Activated naive CD8-positive, alpha-beta T cell treated with anti-CD3 and anti-CD28 coated beads, Interleukin-2, amount 10 ng/mL, durations not matched to agents 7 days and 5 days (primary cell): ENCODE measurements at regions not wholly inside any gene's neighbourhood (a gene's known extent, or its start where the extent isn't known, plus 50 kb on each side); places are given as distances from the start of the nearest gene placed in this dataset.
"Not testable (repeated sequence)": the region's sequence is repeated elsewhere in the genome, so short reads cannot be mapped to it uniquely, and the experiment has no call there.

Experiments used
- ATAC-seq: fragments of 150-1000 bp; cut with Tn5 transposase; one replicate; pipeline ENCODE4 v1.10.0; 2021; ENCODE audit warnings: low read depth, moderate library complexity
- POLR2A ChIA-PET: fragments of 350-600 bp; sonication (Branson Sonifier 250); formaldehyde crosslinking; loops from one replicate; lab custom pipeline; 2021; ENCODE audit warnings: antibody characterized with exemption; lab: Charles Lee
- DNase-seq: peaks from one replicate; pipeline ENCODE4 v3.0.0; 2021
- H3K27ac Mint-ChIP-seq: one replicate; pipeline ENCODE4 v1.8.0; 2022; ENCODE audit warnings: mild to moderate bottlenecking, mixed read lengths
- H3K27me3 Mint-ChIP-seq: one replicate; pipeline ENCODE4 v1.8.0; 2022; ENCODE audit warnings: mild to moderate bottlenecking, moderate library complexity, mixed read lengths
- H3K36me3 Mint-ChIP-seq: one replicate; pipeline ENCODE4 v1.8.0; 2021; ENCODE audit warnings: mild to moderate bottlenecking, mixed read lengths
- H3K4me1 Mint-ChIP-seq: one replicate; pipeline ENCODE4 v1.8.0; 2021; ENCODE audit warnings: mixed read lengths
- H3K4me3 Mint-ChIP-seq: one replicate; pipeline ENCODE4 v1.8.0; 2022; ENCODE audit warnings: mild to moderate bottlenecking, moderate library complexity, mixed read lengths
- H3K9me3 Mint-ChIP-seq: one replicate; pipeline ENCODE4 v1.8.0; 2021; ENCODE audit warnings: mixed read lengths

GRCh38 chr4:154033921-154034320 lies 245.0 kb upstream of the SFRP2 start:
- H3K27ac Mint-ChIP-seq = no peak overlapping the region
- no peaks in the 10 kb centered on the region for H3K36me3 Mint-ChIP-seq
- no peaks in the 10 kb centered on the region for H3K4me1 Mint-ChIP-seq
- POLR2A ChIA-PET = no interaction called here
- no peak for ATAC-seq
- H3K9me3 Mint-ChIP-seq = no peaks in the 10 kb centered on the region
- DNase-seq = no peak
- H3K27me3 Mint-ChIP-seq = peaks cover 8% of the 10 kb centered on the region
- no peak overlapping the region for H3K4me3 Mint-ChIP-seq

GRCh38 chr4:154032914-154033313 lies 244.0 kb upstream of the SFRP2 start:
- POLR2A ChIA-PET = no interaction called here
- Mint-ChIP-seq H3K36me3 (no peaks in the 10 kb centered on the region), H3K27ac (no peak overlapping the region), H3K9me3 (no peaks in the 10 kb centered on the region), H3K4me3 (no peak overlapping the region), H3K27me3 (peaks cover 8% of the 10 kb centered on the region), H3K4me1 (no peaks in the 10 kb centered on the region)
- DNase-seq (no peak), ATAC-seq (no peak)

- H3K27ac Mint-ChIP-seq = no peak overlapping the region
- POLR2A ChIA-PET = no interaction called here
- H3K36me3 Mint-ChIP-seq = no peaks in the 10 kb centered on the region
- no peaks in the 10 kb centered on the region for H3K4me1 Mint-ChIP-seq
- no peak overlapping the region for H3K4me3 Mint-ChIP-seq
- no peaks in the 10 kb centered on the region for H3K9me3 Mint-ChIP-seq
- H3K27me3 Mint-ChIP-seq = peaks cover 19% of the 10 kb centered on the region
- DNase-seq (no peak), ATAC-seq (no peak)
Measured at GRCh38 chr4:154030746-154031145, 241.9 kb upstream of the SFRP2 start.

- H3K27ac Mint-ChIP-seq = no peak overlapping the region
- no peaks in the 10 kb centered on the region for H3K9me3 Mint-ChIP-seq
- no peak for ATAC-seq
- H3K36me3 Mint-ChIP-seq = no peaks in the 10 kb centered on the region
- no peak for DNase-seq
- H3K4me3 Mint-ChIP-seq = no peak overlapping the region
- POLR2A ChIA-PET = no interaction called here
- H3K4me1 Mint-ChIP-seq = no peaks in the 10 kb centered on the region
- H3K27me3 Mint-ChIP-seq = peaks cover 19% of the 10 kb centered on the region
Measured at GRCh38 chr4:154030152-154030551, 241.3 kb upstream of the SFRP2 start.

DNA sequence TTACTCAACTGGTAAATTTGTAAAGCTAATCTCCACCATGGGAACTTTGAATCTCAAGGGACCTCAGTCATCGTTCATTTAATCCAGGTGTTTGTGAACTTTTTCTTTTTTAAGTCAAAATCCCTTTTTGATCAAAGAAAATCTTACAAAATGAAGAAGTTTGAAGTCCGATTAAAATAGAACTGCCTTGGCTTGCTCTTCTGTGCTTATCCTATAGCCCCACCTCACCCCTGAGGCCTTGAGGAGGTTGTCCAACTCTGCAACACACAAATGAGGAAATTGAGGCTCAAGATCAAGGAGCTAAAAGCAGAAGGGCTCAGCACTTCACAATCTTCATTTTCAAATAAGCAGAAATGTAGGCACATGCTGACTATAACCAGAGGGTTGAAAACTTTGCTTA lies 240.3 kb upstream of the SFRP2 start:
- Mint-ChIP-seq H3K4me3 (no peak overlapping the region), H3K27me3 (peaks cover 19% of the 10 kb centered on the region), H3K9me3 (no peaks in the 10 kb centered on the region), H3K4me1 (no peaks in the 10 kb centered on the region), H3K36me3 (no peaks in the 10 kb centered on the region), H3K27ac (no peak overlapping the region)
- ATAC-seq (no peak), DNase-seq (no peak)
- POLR2A ChIA-PET = no interaction called here

GRCh38 chr4:154025110-154025509 lies 236.2 kb upstream of the SFRP2 start:
- POLR2A ChIA-PET = no interaction called here
- Mint-ChIP-seq H3K4me3 (no peak overlapping the region), H3K36me3 (no peaks in the 10 kb centered on the region), H3K9me3 (no peaks in the 10 kb centered on the region), H3K27ac (no peak overlapping the region), H3K27me3 (peaks cover 19% of the 10 kb centered on the region), H3K4me1 (no peaks in the 10 kb centered on the region)
- DNase-seq (no peak), ATAC-seq (no peak)

- no peak for DNase-seq
- Mint-ChIP-seq H3K4me1 (no peaks in the 10 kb centered on the region), H3K4me3 (no peak overlapping the region), H3K9me3 (no peaks in the 10 kb centered on the region), H3K27me3 (peaks cover 19% of the 10 kb centered on the region), H3K36me3 (no peaks in the 10 kb centered on the region), H3K27ac (no peak overlapping the region)
- POLR2A ChIA-PET = no interaction called here
- no peak for ATAC-seq
Measured at GRCh38 chr4:154024097-154024694, 235.3 kb upstream of the SFRP2 start.

DNA sequence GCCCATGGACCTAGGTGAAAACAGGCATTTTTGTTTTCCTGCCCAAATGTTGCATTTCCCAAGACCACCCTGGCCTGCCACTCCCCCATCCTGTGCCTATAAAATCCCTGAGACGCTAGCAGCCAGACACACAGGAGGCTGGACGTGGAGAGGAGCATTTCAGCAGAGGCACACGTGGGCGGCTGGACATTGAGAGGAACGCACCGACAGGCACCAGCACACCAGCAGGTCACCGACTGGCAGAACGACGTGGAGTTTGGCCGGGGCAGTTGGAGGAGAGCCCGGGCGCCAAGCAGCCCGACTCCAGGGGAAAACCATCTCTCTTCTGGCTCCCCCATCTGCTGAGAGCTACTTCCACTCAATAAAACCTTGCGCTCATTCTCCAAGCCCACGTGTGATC lies 234.8 kb upstream of the SFRP2 start:
- ATAC-seq, H3K27ac Mint-ChIP-seq: not testable (repeated sequence)
- H3K27me3 Mint-ChIP-seq = peaks cover 19% of the 10 kb centered on the region

GRCh38 chr4:154019811-154020210 lies 230.9 kb upstream of the SFRP2 start:
- no peaks in the 10 kb centered on the region for H3K4me1 Mint-ChIP-seq
- DNase-seq (no peak), ATAC-seq (no peak)
- H3K27ac Mint-ChIP-seq = no peak overlapping the region
- H3K36me3 Mint-ChIP-seq = no peaks in the 10 kb centered on the region
- POLR2A ChIA-PET = no interaction called here
- no peak overlapping the region for H3K4me3 Mint-ChIP-seq
- H3K27me3 Mint-ChIP-seq = peaks cover 12% of the 10 kb centered on the region
- H3K9me3 Mint-ChIP-seq = no peaks in the 10 kb centered on the region

More for the DNA sequence above, 234.8 kb upstream of the SFRP2 start:
- H3K36me3 Mint-ChIP-seq, POLR2A ChIA-PET, DNase-seq, H3K4me1 Mint-ChIP-seq, H3K4me3 Mint-ChIP-seq, H3K9me3 Mint-ChIP-seq: not testable (repeated sequence)

DNA sequence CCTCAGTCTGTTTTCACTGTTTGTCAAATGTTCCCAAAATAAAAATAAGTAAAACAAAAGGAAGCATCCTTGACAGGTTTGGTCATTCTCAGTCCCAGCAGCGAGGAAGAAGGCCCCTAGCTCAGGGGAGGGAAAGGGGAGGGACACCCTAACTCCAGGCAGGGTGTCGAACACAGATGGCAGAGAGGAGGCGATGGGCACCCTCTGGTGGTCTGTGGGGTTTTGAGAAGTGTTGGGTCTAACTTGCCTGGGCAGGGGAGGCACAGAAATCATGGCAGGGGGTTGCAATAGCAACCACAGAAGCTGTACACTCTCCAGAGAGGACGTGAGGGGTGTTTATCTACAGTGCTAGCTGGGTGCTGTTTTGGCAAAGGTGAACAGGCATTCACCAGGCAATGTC lies 229.8 kb upstream of the SFRP2 start:
- no peak overlapping the region for H3K4me3 Mint-ChIP-seq
- H3K9me3 Mint-ChIP-seq = no peaks in the 10 kb centered on the region
- DNase-seq = no peak
- no peak for ATAC-seq
- no peaks in the 10 kb centered on the region for H3K36me3 Mint-ChIP-seq
- peaks cover 15% of the 10 kb centered on the region for H3K27me3 Mint-ChIP-seq
- H3K27ac Mint-ChIP-seq = no peak overlapping the region
- POLR2A ChIA-PET = no interaction called here
- no peaks in the 10 kb centered on the region for H3K4me1 Mint-ChIP-seq

GRCh38 chr4:154015578-154015977 lies 226.7 kb upstream of the SFRP2 start:
- ATAC-seq (no peak), DNase-seq (no peak)
- Mint-ChIP-seq H3K36me3 (no peaks in the 10 kb centered on the region), H3K27me3 (peaks cover 11% of the 10 kb centered on the region), H3K4me3 (no peak overlapping the region), H3K4me1 (no peaks in the 10 kb centered on the region), H3K9me3 (peaks cover 1% of the 10 kb centered on the region), H3K27ac (no peak overlapping the region)
- POLR2A ChIA-PET = no interaction called here

GRCh38 chr4:154014407-154015321 lies 225.8 kb upstream of the SFRP2 start:
- H3K27me3 Mint-ChIP-seq = peaks cover 11% of the 10 kb centered on the region
- H3K27ac Mint-ChIP-seq = no peak overlapping the region
- peaks cover 1% of the 10 kb centered on the region for H3K9me3 Mint-ChIP-seq
- no peak for ATAC-seq
- no peaks in the 10 kb centered on the region for H3K4me1 Mint-ChIP-seq
- no peak for DNase-seq
- POLR2A ChIA-PET = no interaction called here
- no peaks in the 10 kb centered on the region for H3K36me3 Mint-ChIP-seq
- no peak overlapping the region for H3K4me3 Mint-ChIP-seq

DNA sequence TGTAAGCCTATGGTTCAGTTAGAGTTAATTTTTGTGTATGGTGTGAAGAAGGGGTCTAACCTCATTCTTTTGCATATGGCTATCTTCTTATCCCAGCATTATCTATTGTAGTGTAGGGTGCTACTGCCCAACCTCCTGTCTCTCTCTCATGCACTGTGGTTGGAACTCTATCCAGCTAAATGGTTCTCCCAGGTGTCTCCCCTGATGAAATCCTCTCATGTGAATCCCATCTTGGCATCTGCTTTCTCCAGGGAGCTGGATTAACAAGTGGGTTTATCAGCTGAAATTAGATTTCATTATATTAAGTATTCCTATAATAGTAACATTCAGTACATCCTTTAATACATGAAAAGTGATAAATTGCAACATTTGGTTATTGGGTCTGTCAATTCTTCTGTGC lies 224.7 kb upstream of the SFRP2 start:
- Mint-ChIP-seq H3K4me1 (no peaks in the 10 kb centered on the region), H3K4me3 (no peak overlapping the region), H3K27me3 (peaks cover 11% of the 10 kb centered on the region), H3K27ac (no peak overlapping the region), H3K9me3 (peaks cover 1% of the 10 kb centered on the region), H3K36me3 (no peaks in the 10 kb centered on the region)
- POLR2A ChIA-PET = no interaction called here
- DNase-seq (no peak), ATAC-seq (no peak)

- peaks cover 1% of the 10 kb centered on the region for H3K9me3 Mint-ChIP-seq
- no peak for ATAC-seq
- H3K27me3 Mint-ChIP-seq = peaks cover 5% of the 10 kb centered on the region
- POLR2A ChIA-PET = no interaction called here
- no peaks in the 10 kb centered on the region for H3K36me3 Mint-ChIP-seq
- no peak for DNase-seq
- no peak overlapping the region for H3K4me3 Mint-ChIP-seq
- H3K27ac Mint-ChIP-seq = no peak overlapping the region
- H3K4me1 Mint-ChIP-seq = no peaks in the 10 kb centered on the region
Measured at GRCh38 chr4:154010371-154010770, 221.5 kb upstream of the SFRP2 start.
